HuH-7.5 (cell line): ENCODE measurements at regions not wholly inside any gene's neighbourhood (a gene's known extent, or its start where the extent isn't known, plus 50 kb on each side); places are given as distances from the start of the nearest gene placed in this dataset.

Source experiments
- DNase-seq: peaks from one replicate; pipeline ENCODE4 v3.0.0; 2011; ENCODE audit warnings: low spot score

GRCh38 chr6:66825539-66825938 lies 1118.5 kb upstream of the EYS start:
- no peak for DNase-seq

- no peak for DNase-seq
Observed at GRCh38 chr6:66814156-66814555, 1107.1 kb upstream of the EYS start.

GRCh38 chr6:66808771-66809170 lies 1101.7 kb upstream of the EYS start:
- DNase-seq: no peak

- DNase-seq: no peak
Observed at GRCh38 chr6:66796987-66797386, 1090.0 kb upstream of the EYS start.

GRCh38 chr6:66788579-66788978 lies 1081.6 kb upstream of the EYS start:
- no peak for DNase-seq

- no peak for DNase-seq
Observed at GRCh38 chr6:66772800-66773199, 1065.8 kb upstream of the EYS start.

- no peak for DNase-seq
Observed at GRCh38 chr6:66771626-66772025, 1064.6 kb upstream of the EYS start.

- DNase-seq: no peak
Observed at GRCh38 chr6:66751630-66752029, 1044.6 kb upstream of the EYS start.

- DNase-seq: no peak
Observed at GRCh38 chr6:66740346-66740745, 1033.3 kb upstream of the EYS start.

- DNase-seq: no peak
Observed at GRCh38 chr6:66735106-66735890, 1028.3 kb upstream of the EYS start.

- no peak for DNase-seq
Observed at GRCh38 chr6:66731310-66731709, 1024.3 kb upstream of the EYS start.

- no peak for DNase-seq
Observed at GRCh38 chr6:66725670-66726069, 1018.6 kb upstream of the EYS start.

GRCh38 chr6:66717801-66718200 lies 1010.8 kb upstream of the EYS start:
- no peak for DNase-seq

GRCh38 chr6:66699385-66699784 lies 992.4 kb upstream of the EYS start:
- no peak for DNase-seq

- no peak for DNase-seq
Observed at GRCh38 chr6:66689608-66690007, 982.6 kb upstream of the EYS start.

- DNase-seq: no peak
Observed at GRCh38 chr6:66687611-66688140, 980.6 kb upstream of the EYS start.

- no peak for DNase-seq
Observed at GRCh38 chr6:66675906-66676305, 968.9 kb upstream of the EYS start.

GRCh38 chr6:66664112-66664511 lies 957.1 kb upstream of the EYS start:
- DNase-seq: no peak

GRCh38 chr6:66662721-66663507 lies 955.9 kb upstream of the EYS start:
- DNase-seq: no peak

- no peak for DNase-seq
Observed at GRCh38 chr6:66662196-66662595, 955.2 kb upstream of the EYS start.

GRCh38 chr6:66655420-66655819 lies 948.4 kb upstream of the EYS start:
- DNase-seq: no peak

GRCh38 chr6:66638518-66638917 lies 931.5 kb upstream of the EYS start:
- DNase-seq: no peak

- no peak for DNase-seq
Observed at GRCh38 chr6:66638099-66638498, 931.1 kb upstream of the EYS start.
